Thyroid gland (tissue), 4 donors: ENCODE measurements at regions not wholly inside any gene's neighbourhood (a gene's known extent, or its start where the extent isn't known, plus 50 kb on each side); places are given as distances from the start of the nearest gene placed in this dataset.

ENCODE experiments used
- POLR2A ChIP-seq, 2 donors: fragments of 450-650 bp; IDR thresholded peaks; one replicate each; pipeline ENCODE4 v1.6.1; 2017; ENCODE audit warnings: antibody characterized with exemption in 2 of 2, mild to moderate bottlenecking in 2 of 2, moderate library complexity in 1 of 2
- TF ChIP-seq, protein P1 (sequence below), 6 experiments: fragments of 200-600 bp in 3 of 6; fragments of 450-650 bp in 3 of 6; sonication (generic) in 3 of 6; IDR thresholded peaks; one replicate each; pipeline ENCODE4 v1.5.1; 2016 to 2019; ENCODE audit warnings: antibody characterized with exemption in 6 of 6, mild to moderate bottlenecking in 2 of 6, inconsistent platforms in 1 of 6, moderate library complexity in 1 of 6

DNA sequence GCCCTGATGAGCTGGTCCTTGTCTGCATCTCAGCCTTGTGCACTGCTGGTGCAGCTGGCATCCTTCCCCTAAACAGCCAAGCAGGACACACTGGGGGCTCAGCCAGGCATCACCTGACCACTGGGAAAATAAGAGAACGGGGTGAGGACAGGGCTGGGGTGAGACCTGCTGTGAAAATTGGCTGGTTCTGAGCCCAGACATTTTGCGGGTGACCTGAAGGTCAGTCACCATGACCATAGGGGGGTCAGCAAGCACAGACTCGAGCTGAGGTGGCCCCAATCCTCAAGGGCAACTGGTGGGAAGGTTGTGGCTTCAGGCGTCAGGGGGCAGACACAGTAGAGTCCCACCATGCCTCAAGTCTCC lies 144.9 kb upstream of the TWIST2 start:
- TF ChIP-seq, protein P1, sequence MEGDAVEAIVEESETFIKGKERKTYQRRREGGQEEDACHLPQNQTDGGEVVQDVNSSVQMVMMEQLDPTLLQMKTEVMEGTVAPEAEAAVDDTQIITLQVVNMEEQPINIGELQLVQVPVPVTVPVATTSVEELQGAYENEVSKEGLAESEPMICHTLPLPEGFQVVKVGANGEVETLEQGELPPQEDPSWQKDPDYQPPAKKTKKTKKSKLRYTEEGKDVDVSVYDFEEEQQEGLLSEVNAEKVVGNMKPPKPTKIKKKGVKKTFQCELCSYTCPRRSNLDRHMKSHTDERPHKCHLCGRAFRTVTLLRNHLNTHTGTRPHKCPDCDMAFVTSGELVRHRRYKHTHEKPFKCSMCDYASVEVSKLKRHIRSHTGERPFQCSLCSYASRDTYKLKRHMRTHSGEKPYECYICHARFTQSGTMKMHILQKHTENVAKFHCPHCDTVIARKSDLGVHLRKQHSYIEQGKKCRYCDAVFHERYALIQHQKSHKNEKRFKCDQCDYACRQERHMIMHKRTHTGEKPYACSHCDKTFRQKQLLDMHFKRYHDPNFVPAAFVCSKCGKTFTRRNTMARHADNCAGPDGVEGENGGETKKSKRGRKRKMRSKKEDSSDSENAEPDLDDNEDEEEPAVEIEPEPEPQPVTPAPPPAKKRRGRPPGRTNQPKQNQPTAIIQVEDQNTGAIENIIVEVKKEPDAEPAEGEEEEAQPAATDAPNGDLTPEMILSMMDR (IDR thresholded peaks at IDR 0.05): no peak
- TF ChIP-seq POLR2A (IDR thresholded peaks at IDR 0.05): no peak
